H9 (cell line): ENCODE measurements at regions not wholly inside any gene's neighbourhood (a gene's known extent, or its start where the extent isn't known, plus 50 kb on each side); places are given as distances from the start of the nearest gene placed in this dataset.
A peak's percentile ranks its signal among the peaks of the same experiment; 100 is the strongest.

Experiments
- DNase-seq: peaks from one replicate; pipeline ENCODE4 v3.0.0-alpha.2; 2017
- H2AFZ ChIP-seq: one replicate; pipeline ENCODE4 v1.6.1; 2013; ENCODE audit warnings: mild to moderate bottlenecking, low read length, control low read depth, moderate library complexity
- H2AK5ac ChIP-seq: 2 replicates; pipeline ENCODE4 v1.6.1; 2013; ENCODE audit warnings: low read length, control low read depth, mixed read lengths; ENCODE audit not compliant: insufficient read length
- H2BK120ac ChIP-seq: one replicate; pipeline ENCODE4 v1.6.1; 2013; ENCODE audit warnings: low read depth, mild to moderate bottlenecking, low read length, control low read depth, inconsistent platforms; ENCODE audit not compliant: poor library complexity, severe bottlenecking
- H2BK12ac ChIP-seq: 2 replicates; pipeline ENCODE4 v1.6.1; 2013; ENCODE audit warnings: low read length, control low read depth, mixed read lengths, low read depth; ENCODE audit not compliant: insufficient read length
- H2BK15ac ChIP-seq: 2 replicates; pipeline ENCODE4 v1.6.1; 2013; ENCODE audit warnings: low read depth, low read length, control low read depth
- H2BK20ac ChIP-seq: one replicate; pipeline ENCODE4 v1.6.1; 2013; ENCODE audit warnings: low read depth, mild to moderate bottlenecking, low read length, control low read depth, inconsistent platforms; ENCODE audit not compliant: poor library complexity, severe bottlenecking
- H2BK5ac ChIP-seq: 2 replicates; pipeline ENCODE4 v1.6.1; 2013; ENCODE audit warnings: low read length, control low read depth, mixed read lengths; ENCODE audit not compliant: insufficient read length
- H3K14ac ChIP-seq: 2 replicates; pipeline ENCODE4 v1.6.1; 2013; ENCODE audit warnings: low read length, control low read depth; ENCODE audit not compliant: insufficient read depth
- H3K18ac ChIP-seq: 2 replicates; pipeline ENCODE4 v1.6.1; 2013; ENCODE audit warnings: low read depth, mild to moderate bottlenecking, mixed read lengths, low read length, control low read depth; ENCODE audit not compliant: insufficient read length
- H3K23ac ChIP-seq: 2 replicates; pipeline ENCODE4 v1.6.1; 2013; ENCODE audit warnings: low read length, control low read depth, mixed read lengths, low read depth; ENCODE audit not compliant: insufficient read length
- H3K23me2 ChIP-seq: 2 replicates; pipeline ENCODE4 v1.6.1; 2013; ENCODE audit warnings: low read depth, mild to moderate bottlenecking, mixed read lengths, low read length, control low read depth; ENCODE audit not compliant: insufficient read length, poor library complexity, severe bottlenecking
- H3K27ac ChIP-seq: 2 replicates; pipeline ENCODE4 v1.5.1; 2013; ENCODE audit warnings: low read length, control low read depth, mixed read lengths, low read depth; ENCODE audit not compliant: insufficient read length
- H3K27me3 ChIP-seq: 2 replicates; pipeline ENCODE4 v1.6.1; 2013; ENCODE audit warnings: low read length, control low read depth, inconsistent platforms; ENCODE audit not compliant: insufficient read depth
- H3K4ac ChIP-seq: 2 replicates; pipeline ENCODE4 v1.6.1; 2013; ENCODE audit warnings: low read depth, mild to moderate bottlenecking, control low read depth, inconsistent platforms, low read length, moderate library complexity
- H3K4me1 ChIP-seq: 2 replicates; pipeline ENCODE4 v1.6.1; 2013; ENCODE audit warnings: low read length, control low read depth, inconsistent platforms; ENCODE audit not compliant: insufficient read depth
- H3K4me2 ChIP-seq: 2 replicates; pipeline ENCODE4 v1.6.1; 2013; ENCODE audit warnings: low read length, control low read depth, mixed read lengths; ENCODE audit not compliant: insufficient read length, insufficient read depth
- H3K56ac ChIP-seq: 2 replicates; pipeline ENCODE4 v1.6.1; 2013; ENCODE audit warnings: low read depth, mild to moderate bottlenecking, mixed read lengths, low read length, control low read depth; ENCODE audit not compliant: insufficient read length
- H3K79me1 ChIP-seq: 2 replicates; pipeline ENCODE4 v1.6.1; 2013; ENCODE audit warnings: low read depth, mild to moderate bottlenecking, moderate library complexity, low read length, control low read depth, inconsistent platforms; ENCODE audit not compliant: insufficient read depth, poor library complexity, severe bottlenecking
- H3K79me2 ChIP-seq: 2 replicates; pipeline ENCODE4 v1.6.1; 2013; ENCODE audit warnings: low read length, control low read depth, inconsistent platforms; ENCODE audit not compliant: insufficient read depth
- H3K9ac ChIP-seq: 2 replicates; pipeline ENCODE4 v1.6.1; 2013; ENCODE audit warnings: low read length, control low read depth, mixed read lengths; ENCODE audit not compliant: insufficient read length; ENCODE audit errors: extremely low read depth
- H3K9me3 ChIP-seq: one replicate; pipeline ENCODE4 v1.6.1; 2013; ENCODE audit warnings: low read depth, low read length, inconsistent platforms; ENCODE audit not compliant: control insufficient read depth
- H3T11ph ChIP-seq: one replicate; pipeline ENCODE4 v1.6.1; 2013; ENCODE audit warnings: mild to moderate bottlenecking, low read length, control low read depth, inconsistent platforms
- H4K20me1 ChIP-seq: one replicate; pipeline ENCODE4 v1.6.1; 2013; ENCODE audit not compliant: control insufficient read depth, insufficient read length, insufficient read depth
- H4K5ac ChIP-seq: 2 replicates; pipeline ENCODE4 v1.6.1; 2013; ENCODE audit warnings: low read depth, mild to moderate bottlenecking, mixed read lengths, low read length, control low read depth; ENCODE audit not compliant: insufficient read length
- H4K8ac ChIP-seq: replicated peaks from 2 replicates; pipeline ENCODE4 v1.6.1; 2013; ENCODE audit warnings: low read length, control low read depth, mixed read lengths, low read depth; ENCODE audit not compliant: insufficient read length
- H4K91ac ChIP-seq: 2 replicates; pipeline ENCODE4 v1.6.1; 2013; ENCODE audit warnings: low read depth, mild to moderate bottlenecking, moderate library complexity, mixed read lengths, low read length, control low read depth; ENCODE audit not compliant: insufficient read length
- H3K27ac Mint-ChIP-seq, 3 experiments: 2 replicates in 2 of 3; 3 replicates in 1 of 3; pipeline ENCODE4 v1.8.0; 2020 to 2021; ENCODE audit warnings: mixed read lengths in 3 of 3, mild to moderate bottlenecking in 1 of 3, moderate library complexity in 1 of 3
- H3K27me3 Mint-ChIP-seq: 2 replicates; pipeline ENCODE4 v1.8.0; 2021; ENCODE audit warnings: low read depth, mild to moderate bottlenecking, moderate library complexity, mixed read lengths
- H3K36me3 Mint-ChIP-seq, 3 experiments: 2 replicates in 2 of 3; 3 replicates in 1 of 3; pipeline ENCODE4 v1.8.0; 2020 to 2021; ENCODE audit warnings: low read depth in 3 of 3, mixed read lengths in 3 of 3; ENCODE audit not compliant: insufficient read depth in 1 of 3
- H3K4me1 Mint-ChIP-seq, 2 experiments: 2 replicates each; pipeline ENCODE4 v1.8.0; 2020; ENCODE audit warnings: mixed read lengths in 2 of 2
- H3K4me3 Mint-ChIP-seq, 2 experiments: 2 replicates in 1 of 2; 3 replicates in 1 of 2; pipeline ENCODE4 v1.8.0; 2020 to 2021; ENCODE audit warnings: mild to moderate bottlenecking in 2 of 2, mixed read lengths in 2 of 2, moderate library complexity in 1 of 2
- H3K9me3 Mint-ChIP-seq, 2 experiments: 2 replicates in 1 of 2; 3 replicates in 1 of 2; pipeline ENCODE4 v1.8.0; 2020; ENCODE audit warnings: mild to moderate bottlenecking in 2 of 2, mixed read lengths in 2 of 2, moderate library complexity in 1 of 2
- WGBS: extraction: QIAGEN DNeasy Blood & Tissue Kit; methylation state at CpG from one replicate; pipeline ENCODE4 v1.1.7; 2013; ENCODE audit warnings: missing lambda C conversion rate, low lambda C conversion rate, mixed read lengths; ENCODE audit not compliant: insufficient read length; ENCODE audit errors: extremely low coverage; 5-methylcytosine and 5-hydroxymethylcytosine counted together
- TF ChIP-seq, protein P1 (sequence below): fragments of 200-600 bp; sonication (generic); conservative IDR thresholded peaks from 3 replicates; pipeline ENCODE4 v1.8.0; 2021; ENCODE audit warnings: antibody characterized with exemption, mild to moderate bottlenecking

DNA sequence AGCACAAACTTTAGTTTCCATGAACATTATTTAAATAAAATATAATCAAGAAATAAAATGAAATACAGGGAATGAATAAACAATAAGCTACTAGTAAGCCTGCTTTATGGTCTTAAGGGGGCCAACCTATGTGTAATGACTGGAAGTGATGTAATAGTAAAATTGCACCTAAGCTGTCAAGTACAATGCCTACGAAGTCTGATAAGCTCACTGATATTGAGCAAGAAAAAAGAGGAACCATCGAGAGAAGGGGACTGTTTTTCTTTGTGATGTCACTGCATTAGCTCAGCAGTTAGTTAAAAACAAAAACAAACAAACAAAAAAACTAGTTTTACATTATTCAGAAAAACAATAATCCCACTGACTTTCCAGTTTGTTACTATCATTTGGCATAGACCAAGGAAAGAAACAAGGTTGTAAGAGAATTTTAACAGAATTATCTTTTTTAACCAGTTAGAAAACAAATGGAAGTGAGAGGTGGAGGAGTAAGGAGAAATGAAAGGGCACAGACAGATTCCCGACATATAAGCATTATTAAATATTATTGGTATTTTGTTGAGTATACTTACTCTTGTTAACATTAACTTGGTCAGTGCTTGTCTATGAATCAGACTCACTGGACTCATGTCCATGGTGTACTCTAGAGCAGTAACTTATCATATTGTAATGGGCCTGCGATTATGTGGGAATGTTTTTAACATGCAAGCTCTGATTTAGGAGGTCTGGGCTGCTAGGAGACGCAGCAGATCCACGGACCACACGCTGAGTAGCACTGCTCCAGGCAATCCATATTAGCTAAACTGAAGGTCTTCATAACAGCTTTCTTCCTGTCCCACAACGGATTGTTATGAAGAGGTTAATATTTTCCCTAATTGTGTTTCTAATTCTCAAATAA is 99.6 kb upstream of the HMGCLL1 start:
- no peak overlapping the region for H2AFZ ChIP-seq
- H3K4me2 ChIP-seq, result no peak overlapping the region
- Mint-ChIP-seq H3K4me1 (peaks cover 7 to 11% of the 10 kb centered on the region in 2 experiments; a peak in 3 of 4 replicates), H3K27me3 (no peaks in the 10 kb centered on the region), H3K27ac (peak overlapping the region in 1 of 3 experiments; percentile 27; a peak in 1 of 7 replicates), H3K36me3 (peaks cover 0 to 8% (median 0%) of the 10 kb centered on the region in 3 experiments; a peak in 2 of 7 replicates), H3K4me3 (no peak overlapping the region), H3K9me3 (peaks cover 12 to 14% of the 10 kb centered on the region in 2 experiments; a peak in 4 of 5 replicates)
- H4K91ac ChIP-seq, result no peak overlapping the region
- H3K14ac ChIP-seq, result no peak overlapping the region
- no peaks in the 10 kb centered on the region for H3K23me2 ChIP-seq
- H3K56ac ChIP-seq, result no peak overlapping the region
- no peak overlapping the region for H3K27ac ChIP-seq
- no peaks in the 10 kb centered on the region for H3K79me1 ChIP-seq
- H2AK5ac ChIP-seq, result no peak overlapping the region
- H2BK20ac ChIP-seq, result no peak overlapping the region
- TF ChIP-seq, protein P1, sequence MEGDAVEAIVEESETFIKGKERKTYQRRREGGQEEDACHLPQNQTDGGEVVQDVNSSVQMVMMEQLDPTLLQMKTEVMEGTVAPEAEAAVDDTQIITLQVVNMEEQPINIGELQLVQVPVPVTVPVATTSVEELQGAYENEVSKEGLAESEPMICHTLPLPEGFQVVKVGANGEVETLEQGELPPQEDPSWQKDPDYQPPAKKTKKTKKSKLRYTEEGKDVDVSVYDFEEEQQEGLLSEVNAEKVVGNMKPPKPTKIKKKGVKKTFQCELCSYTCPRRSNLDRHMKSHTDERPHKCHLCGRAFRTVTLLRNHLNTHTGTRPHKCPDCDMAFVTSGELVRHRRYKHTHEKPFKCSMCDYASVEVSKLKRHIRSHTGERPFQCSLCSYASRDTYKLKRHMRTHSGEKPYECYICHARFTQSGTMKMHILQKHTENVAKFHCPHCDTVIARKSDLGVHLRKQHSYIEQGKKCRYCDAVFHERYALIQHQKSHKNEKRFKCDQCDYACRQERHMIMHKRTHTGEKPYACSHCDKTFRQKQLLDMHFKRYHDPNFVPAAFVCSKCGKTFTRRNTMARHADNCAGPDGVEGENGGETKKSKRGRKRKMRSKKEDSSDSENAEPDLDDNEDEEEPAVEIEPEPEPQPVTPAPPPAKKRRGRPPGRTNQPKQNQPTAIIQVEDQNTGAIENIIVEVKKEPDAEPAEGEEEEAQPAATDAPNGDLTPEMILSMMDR, result no peak
- no peak overlapping the region for H3K23ac ChIP-seq
- no peak overlapping the region for H3K18ac ChIP-seq
- H3K79me2 ChIP-seq, result no peaks in the 10 kb centered on the region
- no peaks in the 10 kb centered on the region for H3K27me3 ChIP-seq
- no peak overlapping the region for H4K5ac ChIP-seq
- no peak overlapping the region for H3T11ph ChIP-seq
- H3K9me3 ChIP-seq, result no peaks in the 10 kb centered on the region
- no CpG with 5 or more reads among the region's 8 CpGs for WGBS
- no peak overlapping the region for H2BK5ac ChIP-seq
- H2BK15ac ChIP-seq, result no peak overlapping the region
- no peak overlapping the region for H2BK12ac ChIP-seq
- H4K8ac ChIP-seq, result no peak overlapping the region
- no peak overlapping the region for H2BK120ac ChIP-seq
- H4K20me1 ChIP-seq, result no peaks in the 10 kb centered on the region
- no peak overlapping the region for H3K9ac ChIP-seq
- H3K4ac ChIP-seq, result no peak overlapping the region
- DNase-seq, result no peak
- no peaks in the 10 kb centered on the region for H3K4me1 ChIP-seq
